ENCODE measurements at regions not wholly inside any gene's neighbourhood (a gene's known extent, or its start where the extent isn't known, plus 50 kb on each side); places are given as distances from the start of the nearest gene placed in this dataset.

DNA sequence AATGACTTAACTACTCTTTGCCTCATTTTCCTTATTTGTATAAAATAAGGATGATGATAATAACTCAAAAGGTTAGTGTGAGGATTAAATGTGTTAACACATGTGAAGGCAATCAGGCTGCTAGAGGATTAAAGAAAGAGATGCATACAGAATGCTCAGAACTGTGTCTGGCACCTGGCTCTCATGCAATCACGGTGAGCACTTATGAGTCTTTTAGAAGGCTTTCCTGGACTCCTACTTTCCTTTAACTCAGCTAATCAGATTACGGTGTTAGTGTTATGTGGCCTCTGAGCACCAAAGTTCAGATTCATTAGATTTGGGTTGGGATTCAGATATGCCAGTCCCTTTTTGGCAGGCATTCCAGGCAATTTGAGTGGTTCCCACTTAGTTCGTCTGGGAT is 311.6 kb upstream of the USP24 start:
- TF ChIP-seq, protein P1, sequence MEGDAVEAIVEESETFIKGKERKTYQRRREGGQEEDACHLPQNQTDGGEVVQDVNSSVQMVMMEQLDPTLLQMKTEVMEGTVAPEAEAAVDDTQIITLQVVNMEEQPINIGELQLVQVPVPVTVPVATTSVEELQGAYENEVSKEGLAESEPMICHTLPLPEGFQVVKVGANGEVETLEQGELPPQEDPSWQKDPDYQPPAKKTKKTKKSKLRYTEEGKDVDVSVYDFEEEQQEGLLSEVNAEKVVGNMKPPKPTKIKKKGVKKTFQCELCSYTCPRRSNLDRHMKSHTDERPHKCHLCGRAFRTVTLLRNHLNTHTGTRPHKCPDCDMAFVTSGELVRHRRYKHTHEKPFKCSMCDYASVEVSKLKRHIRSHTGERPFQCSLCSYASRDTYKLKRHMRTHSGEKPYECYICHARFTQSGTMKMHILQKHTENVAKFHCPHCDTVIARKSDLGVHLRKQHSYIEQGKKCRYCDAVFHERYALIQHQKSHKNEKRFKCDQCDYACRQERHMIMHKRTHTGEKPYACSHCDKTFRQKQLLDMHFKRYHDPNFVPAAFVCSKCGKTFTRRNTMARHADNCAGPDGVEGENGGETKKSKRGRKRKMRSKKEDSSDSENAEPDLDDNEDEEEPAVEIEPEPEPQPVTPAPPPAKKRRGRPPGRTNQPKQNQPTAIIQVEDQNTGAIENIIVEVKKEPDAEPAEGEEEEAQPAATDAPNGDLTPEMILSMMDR (IDR thresholded peaks at IDR 0.05): no peak
- no peak for TF ChIP-seq ZFX (IDR thresholded peaks at IDR 0.05; ENCODE audit: borderline replicate concordance)
- H3K27ac ChIP-seq: no peak overlapping the region

DNA sequence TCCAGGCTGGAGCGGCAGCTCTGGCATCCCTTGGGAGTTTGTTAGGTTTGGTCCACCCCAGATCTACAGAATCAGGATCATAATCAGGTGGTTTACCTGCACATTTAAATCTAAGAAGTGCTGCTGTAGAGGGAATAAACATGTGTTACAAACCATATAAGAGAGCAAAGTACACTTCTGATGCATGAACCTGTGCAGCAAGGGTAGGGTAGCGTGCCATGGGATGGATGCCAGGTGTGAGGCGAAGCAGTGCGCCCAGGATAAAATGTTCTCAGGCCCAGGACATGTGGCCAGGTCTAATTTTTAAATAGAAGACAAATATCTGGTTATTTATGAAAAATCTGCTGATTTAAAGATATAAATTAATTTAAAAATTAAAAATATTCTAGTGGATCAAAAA is 308.8 kb upstream of the USP24 start:
- H3K27ac ChIP-seq: no peak overlapping the region
- no peak for TF ChIP-seq ZFX (IDR thresholded peaks at IDR 0.05; ENCODE audit: borderline replicate concordance)
- TF ChIP-seq, protein P1 (IDR thresholded peaks at IDR 0.05): no peak

DNA sequence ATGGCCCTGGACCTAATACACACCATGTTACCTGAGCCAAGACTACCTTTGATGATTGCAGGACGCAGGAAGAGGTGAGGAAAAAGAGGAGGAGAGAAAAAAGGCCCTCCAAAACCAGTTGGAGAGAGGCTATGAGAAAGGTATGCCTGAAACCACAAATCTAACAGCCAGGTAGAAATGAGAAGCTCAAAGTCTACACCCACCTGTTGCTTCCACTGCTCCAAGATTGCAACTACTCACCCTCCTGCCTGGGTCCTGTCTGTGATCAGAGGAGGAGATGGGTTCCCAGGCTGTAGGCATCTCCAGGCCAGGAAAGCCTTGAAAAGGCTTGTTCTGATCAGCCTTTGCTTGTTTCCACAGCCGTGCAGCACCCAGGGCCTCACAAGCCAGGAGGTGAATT is 307.8 kb upstream of the USP24 start:
- no peak overlapping the region for H3K27ac ChIP-seq
- TF ChIP-seq ZFX (IDR thresholded peaks at IDR 0.05; ENCODE audit: borderline replicate concordance): no peak
- TF ChIP-seq, protein P1 (IDR thresholded peaks at IDR 0.05): no peak

DNA sequence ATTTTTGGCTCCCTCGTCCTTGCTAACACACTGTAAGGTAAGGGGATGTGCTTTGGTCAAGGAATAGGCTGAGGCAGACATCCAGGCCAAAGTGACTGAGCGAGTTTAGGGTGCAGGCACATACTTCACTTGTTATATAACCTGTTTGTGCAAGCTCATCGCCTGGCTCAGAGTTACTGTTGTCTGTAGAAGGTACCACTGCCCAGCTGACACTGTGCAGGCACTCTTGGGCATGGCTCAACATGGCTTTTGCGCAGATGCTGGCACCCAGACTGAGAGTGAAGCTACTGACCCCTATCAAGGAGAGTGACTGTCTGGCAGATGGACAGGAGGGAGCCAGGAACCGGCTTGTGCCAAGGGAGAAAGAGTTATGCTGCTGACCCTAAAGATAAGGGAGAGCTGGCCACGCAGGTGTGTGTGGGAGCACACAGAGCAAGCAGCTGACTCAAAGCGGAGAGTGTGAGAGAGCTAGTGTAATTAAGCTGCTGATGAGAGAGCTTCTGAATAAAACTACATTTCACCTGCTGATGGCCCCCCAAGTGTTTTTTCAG is 307.3 kb upstream of the USP24 start:
- TF ChIP-seq ZFX (IDR thresholded peaks at IDR 0.05; ENCODE audit: borderline replicate concordance): no peak
- TF ChIP-seq, protein P1 (IDR thresholded peaks at IDR 0.05): no peak
- H3K27ac ChIP-seq: no peak overlapping the region

DNA sequence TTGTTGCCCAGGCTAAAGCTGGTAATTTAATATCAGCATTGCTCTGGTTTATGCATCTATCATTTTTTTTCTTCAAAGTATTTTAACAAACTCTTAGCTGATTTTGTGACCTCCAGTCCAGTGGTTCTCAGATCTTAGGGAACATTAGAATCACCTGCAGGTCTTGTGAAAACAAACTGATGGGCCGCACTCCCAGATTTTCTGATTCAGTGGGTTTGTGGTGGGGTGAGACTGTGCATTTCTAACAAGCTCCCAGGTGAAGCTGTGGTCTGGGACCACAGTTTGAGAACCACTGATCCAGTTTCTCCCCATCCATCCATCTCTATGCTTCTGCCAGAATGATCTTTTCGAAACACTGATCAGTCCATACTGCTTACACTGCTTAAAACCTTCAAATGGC is 305.7 kb upstream of the USP24 start:
- TF ChIP-seq ZFX (IDR thresholded peaks at IDR 0.05; ENCODE audit: borderline replicate concordance): no peak
- TF ChIP-seq, protein P1 (IDR thresholded peaks at IDR 0.05): no peak
- H3K27ac ChIP-seq: no peak overlapping the region

DNA sequence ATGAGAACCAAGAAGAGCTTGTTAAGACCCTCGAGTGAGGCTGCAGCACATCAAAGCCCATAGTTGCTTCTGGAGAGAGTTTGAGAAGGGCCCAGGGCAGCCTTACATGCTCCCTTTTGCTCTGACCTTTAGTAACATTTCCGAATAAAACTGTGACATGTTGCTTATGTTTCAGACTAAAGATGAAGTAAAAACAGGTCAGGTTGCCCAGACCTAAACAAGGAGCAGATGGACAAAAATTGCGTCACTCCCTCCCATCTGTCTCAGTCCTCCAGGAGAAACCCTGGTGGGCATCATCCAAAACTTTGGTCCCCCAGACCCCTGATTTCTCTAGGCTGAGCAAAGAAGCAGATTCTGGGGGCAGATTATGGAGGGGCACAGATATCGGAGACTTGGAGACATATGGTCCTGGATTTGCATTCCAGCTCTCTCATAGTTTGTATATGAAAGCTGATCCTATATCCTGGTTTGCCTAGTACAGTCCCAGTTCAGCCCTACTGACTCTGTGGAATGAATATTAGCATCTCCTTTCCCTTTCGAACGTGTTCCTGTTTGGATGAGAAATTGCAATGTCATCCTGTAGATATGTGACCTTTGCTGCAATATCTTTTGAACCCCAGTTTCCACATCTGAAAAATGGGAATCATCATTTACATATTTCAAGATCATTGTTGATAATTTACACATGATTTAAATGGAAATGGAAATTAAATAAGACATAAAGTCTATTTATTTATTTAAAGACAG is 304.9 kb upstream of the USP24 start:
- TF ChIP-seq ZFX (IDR thresholded peaks at IDR 0.05; ENCODE audit: borderline replicate concordance): no peak
- TF ChIP-seq, protein P1 (IDR thresholded peaks at IDR 0.05): no peak
- no peak overlapping the region for H3K27ac ChIP-seq

DNA sequence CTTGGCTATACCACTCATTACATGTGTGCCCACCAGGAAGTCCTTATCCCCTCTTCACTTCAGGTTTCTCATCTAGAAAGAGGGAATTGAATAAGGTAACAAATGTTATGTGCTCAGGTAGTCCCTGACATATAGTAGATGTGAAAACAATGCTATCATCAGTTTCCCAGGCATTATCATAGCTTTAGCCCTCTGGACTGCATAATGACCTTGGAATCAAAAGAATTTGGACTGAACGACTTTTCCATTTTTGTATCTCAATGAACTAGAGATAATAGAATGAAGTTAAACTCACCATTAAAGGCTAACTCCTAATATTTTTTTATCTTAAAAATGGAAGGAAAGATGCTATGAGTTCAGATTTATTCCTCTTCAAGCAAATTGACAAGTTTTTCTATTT is 304.1 kb upstream of the USP24 start:
- TF ChIP-seq, protein P1 (IDR thresholded peaks at IDR 0.05): no peak
- TF ChIP-seq ZFX (IDR thresholded peaks at IDR 0.05; ENCODE audit: borderline replicate concordance): no peak
- H3K27ac ChIP-seq: no peak overlapping the region

All from 22Rv1 (cell line).